OCI-LY7 (cell line): ENCODE measurements at regions not wholly inside any gene's neighbourhood (a gene's known extent, or its start where the extent isn't known, plus 50 kb on each side); places are given as distances from the start of the nearest gene placed in this dataset.

Experiments used
- BruUV-seq: library from RNA; stranded (reverse); fragments of 400-500 nt; replicated peaks from 2 replicates; lab custom pipeline; 2021; lab: Mats Ljungman, UMichigan
- CTCF ChIA-PET: fragments of 300-600 bp; sonication (Branson Sonifier 250); formaldehyde crosslinking; loops from one replicate; lab custom pipeline; 2022; ENCODE audit warnings: antibody characterized with exemption; ENCODE audit not compliant: unreplicated experiment; lab: Charles Lee
- POLR2A ChIA-PET: fragments of 300-600 bp; sonication (Branson Sonifier 250); formaldehyde crosslinking; loops from one replicate; lab custom pipeline; 2022; ENCODE audit warnings: antibody characterized with exemption; lab: Charles Lee
- DNase-seq: peaks from one replicate; pipeline ENCODE4 v3.0.0-alpha.2; 2015; ENCODE audit warnings: low spot score
- H2AFZ ChIP-seq: fragments of 200-600 bp; sonication (generic), shearing (Covaris generic); 2 replicates; pipeline ENCODE4 v1.6.1; 2014; ENCODE audit warnings: mild to moderate bottlenecking, antibody characterized with exemption, low read length, moderate library complexity
- H3K27ac ChIP-seq: fragments of 200-600 bp; sonication (generic); 2 replicates; pipeline ENCODE4 v1.5.1; 2014; ENCODE audit warnings: mixed run types, low read depth, mild to moderate bottlenecking, moderate library complexity, low read length, inconsistent platforms; ENCODE audit not compliant: poor library complexity, severe bottlenecking
- H3K36me3 ChIP-seq: fragments of 200-600 bp; sonication (generic); 2 replicates; pipeline ENCODE4 v1.6.1; 2014; ENCODE audit warnings: mild to moderate bottlenecking, antibody characterized with exemption, low read length, moderate library complexity, mixed read lengths; ENCODE audit not compliant: insufficient read depth
- H3K4me1 ChIP-seq: fragments of 200-600 bp; sonication (generic); 2 replicates; pipeline ENCODE4 v1.5.1; 2014; ENCODE audit warnings: mild to moderate bottlenecking, low read length; ENCODE audit not compliant: insufficient read depth, poor library complexity, severe bottlenecking
- H3K4me2 ChIP-seq: fragments of 200-600 bp; sonication (generic); 2 replicates; pipeline ENCODE4 v1.6.1; 2014; ENCODE audit warnings: mild to moderate bottlenecking, low read length
- H3K4me3 ChIP-seq: fragments of 200-600 bp; sonication (generic); 2 replicates; pipeline ENCODE4 v1.5.1; 2014; ENCODE audit warnings: mild to moderate bottlenecking, low read depth, low read length; ENCODE audit not compliant: poor library complexity, severe bottlenecking
- H3K79me2 ChIP-seq: fragments of 200-600 bp; sonication (generic); 2 replicates; pipeline ENCODE4 v1.6.1; 2016; ENCODE audit warnings: low read depth, mild to moderate bottlenecking, low read length, moderate library complexity, mixed read lengths; ENCODE audit not compliant: insufficient read depth
- H3K9me2 ChIP-seq: fragments of 200-600 bp; sonication (generic); 2 replicates; pipeline ENCODE4 v1.6.1; 2016; ENCODE audit warnings: mild to moderate bottlenecking, low read length, mixed read lengths; ENCODE audit not compliant: insufficient read depth
- H3K9me3 ChIP-seq: fragments of 200-600 bp; sonication (generic); 2 replicates; pipeline ENCODE4 v1.6.1; 2014; ENCODE audit warnings: mild to moderate bottlenecking, mixed run types, low read length, mixed read lengths
- H4K20me1 ChIP-seq: fragments of 200-600 bp; sonication (generic); 2 replicates; pipeline ENCODE4 v1.6.1; 2014; ENCODE audit warnings: mild to moderate bottlenecking, antibody characterized with exemption, low read length, moderate library complexity, mixed read lengths; ENCODE audit not compliant: insufficient read depth
- CTCF ChIP-seq: fragments of 200-600 bp; sonication (generic); conservative IDR thresholded peaks from 2 replicates; pipeline ENCODE4 v1.5.1; 2014; ENCODE audit warnings: mild to moderate bottlenecking, antibody characterized with exemption, low read length, moderate library complexity, mixed read lengths
- EZH2phosphoT487 ChIP-seq: fragments of 200-600 bp; sonication (generic); IDR thresholded peaks from 2 replicates; pipeline ENCODE4 v1.6.1; 2018; ENCODE audit warnings: low read depth, borderline replicate concordance, mild to moderate bottlenecking, mixed run types, antibody characterized with exemption, low read length, moderate library complexity, mixed read lengths
- intact Hi-C: fragments of 100-400 bp; cut with micrococcal nuclease; formaldehyde crosslinking; loops from one replicate; pipeline ENCODE4 v1.10.0; 2022; ENCODE audit not compliant: unreplicated experiment

- Histone ChIP-seq H4K20me1 (no peaks in the 10 kb centered on the region), H3K4me3 (no peak overlapping the region), H3K9me3 (peaks cover 10% of the 10 kb centered on the region), H2AFZ (no peak overlapping the region), H3K4me1 (no peaks in the 10 kb centered on the region), H3K9me2 (no peaks in the 10 kb centered on the region), H3K36me3 (no peaks in the 10 kb centered on the region), H3K79me2 (no peaks in the 10 kb centered on the region), H3K27ac (no peak overlapping the region), H3K4me2 (no peak overlapping the region)
- DNase-seq = no peak
- no TSS peak for BruUV-seq
- ChIA-PET CTCF (no interaction called here), POLR2A (no interaction called here)
- TF ChIP-seq CTCF = no peak
- TF ChIP-seq EZH2phosphoT487 = no peak
- intact Hi-C loops = no loop called here
Measured at GRCh38 chr7:24425664-24426063, 141.7 kb downstream of the NPY start.

- no TSS peak for BruUV-seq
- Histone ChIP-seq H3K4me3 (no peak overlapping the region), H3K36me3 (no peaks in the 10 kb centered on the region), H3K4me1 (no peaks in the 10 kb centered on the region), H3K9me3 (peaks cover 10% of the 10 kb centered on the region), H3K4me2 (no peak overlapping the region), H3K27ac (no peak overlapping the region), H3K9me2 (no peaks in the 10 kb centered on the region), H2AFZ (no peak overlapping the region), H3K79me2 (no peaks in the 10 kb centered on the region), H4K20me1 (no peaks in the 10 kb centered on the region)
- intact Hi-C loops = no loop called here
- TF ChIP-seq CTCF (no peak), EZH2phosphoT487 (no peak)
- ChIA-PET CTCF (no interaction called here), POLR2A (no interaction called here)
- DNase-seq = no peak
Measured at GRCh38 chr7:24427048-24427447, 143.1 kb downstream of the NPY start.

- DNase-seq = no peak
- intact Hi-C loops = no loop called here
- POLR2A ChIA-PET = interaction anchor here (0.6 kb wide), 1 partner anchor 471 kb away, joined by 3 read pairs; no protein-coding TSS in a partner anchor
- no peaks in the 10 kb centered on the region for H3K79me2 ChIP-seq
- H2AFZ ChIP-seq = no peak overlapping the region
- no peak overlapping the region for H3K4me2 ChIP-seq
- TF ChIP-seq EZH2phosphoT487 = no peak
- no peak for TF ChIP-seq CTCF
- CTCF ChIA-PET = no interaction called here
- no peaks in the 10 kb centered on the region for H3K9me2 ChIP-seq
- no peak overlapping the region for H3K27ac ChIP-seq
- H4K20me1 ChIP-seq = no peaks in the 10 kb centered on the region
- no TSS peak for BruUV-seq
- H3K9me3 ChIP-seq = peaks cover 10% of the 10 kb centered on the region
- H3K4me3 ChIP-seq = no peak overlapping the region
- no peaks in the 10 kb centered on the region for H3K4me1 ChIP-seq
- H3K36me3 ChIP-seq = no peaks in the 10 kb centered on the region
Measured at GRCh38 chr7:24428676-24429075, 144.6 kb upstream of the PALS2 start.
